GM13977 (cell line): ENCODE measurements at regions not wholly inside any gene's neighbourhood (a gene's known extent, or its start where the extent isn't known, plus 50 kb on each side); places are given as distances from the start of the nearest gene placed in this dataset.

ENCODE experiments used
- DNase-seq: peaks from one replicate; pipeline ENCODE4 v3.0.0; 2012; ENCODE audit warnings: low spot score
- CTCF ChIP-seq: IDR thresholded peaks from 2 replicates; pipeline ENCODE4 v1.5.1; 2012; ENCODE audit warnings: mild to moderate bottlenecking, control low read depth; ENCODE audit not compliant: insufficient read depth; ENCODE audit errors: extremely low read depth, missing control alignments
- in situ Hi-C: fragments of 300-500 bp; cut with MboI; formaldehyde crosslinking; loops from one replicate; pipeline ENCODE4 v1.12.0; 2022; ENCODE audit warnings: low sequenced_read_pairs, low pct_unique_long_range_greater_than_20kb, mixed read lengths, inconsistent platforms; ENCODE audit not compliant: unreplicated experiment

- in situ Hi-C loops = no loop called here
- no peak for DNase-seq
- TF ChIP-seq CTCF = no peak
These were observed 1846.1 kb downstream of the TP53TG3F start for GRCh38 chr16:35305476-35305875.

- DNase-seq = no peak
- in situ Hi-C loops = no loop called here
- TF ChIP-seq CTCF = no peak
These were observed 1847.5 kb downstream of the TP53TG3F start for GRCh38 chr16:35306915-35307314.

GRCh38 chr16:35308674-35309073, 1849.3 kb downstream of the TP53TG3F start:
- in situ Hi-C loops = no loop called here
- TF ChIP-seq CTCF = no peak

GRCh38 chr16:35310999-35311398, 1851.6 kb downstream of the TP53TG3F start:
- in situ Hi-C loops = no loop called here
- no peak for DNase-seq
- TF ChIP-seq CTCF = no peak

More at GRCh38 chr16:35308674-35309073, 1849.3 kb downstream of the TP53TG3F start:
- DNase-seq = no peak

GRCh38 chr16:35311475-35311874, 1852.1 kb downstream of the TP53TG3F start:
- no peak for DNase-seq
- TF ChIP-seq CTCF = no peak
- in situ Hi-C loops = no loop called here

- in situ Hi-C loops = no loop called here
- no peak for TF ChIP-seq CTCF
- DNase-seq = no peak
These were observed 1854.9 kb downstream of the TP53TG3F start for GRCh38 chr16:35314298-35314697.
